ENCODE measurements at regions not wholly inside any gene's neighbourhood (a gene's known extent, or its start where the extent isn't known, plus 50 kb on each side); places are given as distances from the start of the nearest gene placed in this dataset.

DNA sequence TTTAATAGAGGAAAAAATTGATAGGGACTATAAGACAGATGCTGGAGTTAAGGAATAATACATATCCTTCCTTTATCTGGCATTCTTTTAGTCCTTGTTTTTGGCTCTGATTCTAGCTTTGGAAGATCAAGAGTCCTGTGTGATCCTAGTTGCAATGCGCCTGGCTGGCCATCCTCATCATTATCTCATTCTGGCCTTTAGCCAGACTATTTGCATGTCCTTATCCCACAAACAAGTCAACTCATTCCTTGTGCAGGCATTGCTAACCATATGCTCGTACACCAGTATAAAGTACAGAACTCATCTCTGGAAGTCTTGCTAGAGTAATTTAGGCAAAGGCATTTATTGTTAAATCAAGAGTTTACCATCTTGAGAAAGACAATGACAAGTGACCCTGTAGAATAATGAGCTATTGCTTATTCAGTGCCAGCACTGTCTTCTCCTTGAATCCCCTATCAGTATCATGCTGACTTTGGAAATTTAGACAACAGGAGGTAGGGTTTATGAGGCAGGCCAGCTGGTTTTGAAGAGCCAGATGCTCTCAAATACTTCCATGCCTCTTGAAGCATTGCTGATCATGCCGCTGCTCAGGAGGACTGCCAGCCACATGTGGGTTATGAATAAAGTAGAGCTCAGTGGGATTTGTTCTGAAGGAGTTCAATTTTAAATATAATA is 1730.3 kb upstream of the TENM3 start:
- Histone ChIP-seq H3K4me3 (ENCODE audit: extremely low read depth, insufficient read depth, low read length, poor library complexity, severe bottlenecking) (no peak overlapping the region), H3K9me3 (ENCODE audit: control insufficient read depth, low read length) (no peaks in the 10 kb centered on the region), H3K36me3 (ENCODE audit: control insufficient read depth, insufficient read depth, low read length) (no peaks in the 10 kb centered on the region), H3K27ac (ENCODE audit: low read depth, low read length, severe bottlenecking) (no peak overlapping the region), H3K4me1 (ENCODE audit: control insufficient read depth, insufficient read depth, low read length, poor library complexity, severe bottlenecking) (no peaks in the 10 kb centered on the region)
- WGBS, 2 experiments (ENCODE audit: insufficient coverage in 2 of 2), result 83 to 100% methylated on average over 1 of the region's 3 CpGs

DNA sequence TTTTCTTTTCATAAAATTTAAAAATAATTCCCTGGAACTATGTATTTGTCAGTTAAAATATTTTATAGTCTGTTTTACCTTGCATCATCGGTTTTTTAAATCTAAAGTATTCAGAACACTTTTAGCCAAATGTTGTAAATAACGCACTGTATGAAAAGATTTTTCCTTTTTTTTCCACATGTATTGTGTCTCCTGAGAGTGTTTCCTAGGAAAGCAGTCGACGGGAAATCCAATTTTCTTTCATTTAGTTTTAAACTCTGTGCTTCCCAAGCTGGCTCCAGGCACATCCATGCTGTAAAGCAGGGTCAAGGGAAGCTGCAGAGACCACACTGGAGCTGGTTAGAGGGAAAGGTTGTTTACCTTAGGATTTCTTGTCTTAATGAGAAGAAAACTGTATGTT is 1724.3 kb upstream of the TENM3 start:
- H3K4me1 ChIP-seq (ENCODE audit: control insufficient read depth, insufficient read depth, low read length, poor library complexity, severe bottlenecking), result no peaks in the 10 kb centered on the region
- H3K27ac ChIP-seq (ENCODE audit: low read depth, low read length, severe bottlenecking), result no peak overlapping the region
- H3K4me3 ChIP-seq (ENCODE audit: extremely low read depth, insufficient read depth, low read length, poor library complexity, severe bottlenecking), result no peak overlapping the region
- 90 to 100% methylated on average over 1 to 2 of the region's 4 CpGs for WGBS, 2 experiments (ENCODE audit: insufficient coverage in 2 of 2)
- H3K36me3 ChIP-seq (ENCODE audit: control insufficient read depth, insufficient read depth, low read length), result no peaks in the 10 kb centered on the region
- H3K9me3 ChIP-seq (ENCODE audit: control insufficient read depth, low read length), result no peaks in the 10 kb centered on the region

DNA sequence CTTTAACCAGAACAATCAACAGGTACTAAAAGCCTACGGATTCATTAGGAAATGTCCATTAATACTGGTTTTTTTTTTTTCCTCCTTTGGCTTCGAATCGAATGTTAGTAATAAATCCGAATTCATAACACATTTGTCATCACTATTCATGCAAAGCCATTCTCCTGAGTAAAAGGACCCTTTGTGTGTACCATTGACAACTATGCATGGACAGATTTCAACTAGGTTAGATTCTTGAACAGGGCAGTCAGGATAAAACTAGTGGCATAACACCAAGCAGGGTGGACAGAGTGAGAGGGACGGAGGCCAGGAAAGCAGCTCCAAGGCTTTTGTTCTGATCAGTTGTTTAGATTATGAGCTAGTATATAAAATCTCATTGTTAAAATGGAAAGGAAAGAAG is 1722.0 kb upstream of the TENM3 start:
- Histone ChIP-seq H3K27ac (ENCODE audit: low read depth, low read length, severe bottlenecking) (no peak overlapping the region), H3K4me1 (ENCODE audit: control insufficient read depth, insufficient read depth, low read length, poor library complexity, severe bottlenecking) (no peaks in the 10 kb centered on the region), H3K9me3 (ENCODE audit: control insufficient read depth, low read length) (no peaks in the 10 kb centered on the region), H3K4me3 (ENCODE audit: extremely low read depth, insufficient read depth, low read length, poor library complexity, severe bottlenecking) (no peak overlapping the region), H3K36me3 (ENCODE audit: control insufficient read depth, insufficient read depth, low read length) (no peaks in the 10 kb centered on the region)
- WGBS, 2 experiments (ENCODE audit: insufficient coverage in 2 of 2), result 73 to 100% methylated on average over 4 to 5 of the region's 5 CpGs

DNA sequence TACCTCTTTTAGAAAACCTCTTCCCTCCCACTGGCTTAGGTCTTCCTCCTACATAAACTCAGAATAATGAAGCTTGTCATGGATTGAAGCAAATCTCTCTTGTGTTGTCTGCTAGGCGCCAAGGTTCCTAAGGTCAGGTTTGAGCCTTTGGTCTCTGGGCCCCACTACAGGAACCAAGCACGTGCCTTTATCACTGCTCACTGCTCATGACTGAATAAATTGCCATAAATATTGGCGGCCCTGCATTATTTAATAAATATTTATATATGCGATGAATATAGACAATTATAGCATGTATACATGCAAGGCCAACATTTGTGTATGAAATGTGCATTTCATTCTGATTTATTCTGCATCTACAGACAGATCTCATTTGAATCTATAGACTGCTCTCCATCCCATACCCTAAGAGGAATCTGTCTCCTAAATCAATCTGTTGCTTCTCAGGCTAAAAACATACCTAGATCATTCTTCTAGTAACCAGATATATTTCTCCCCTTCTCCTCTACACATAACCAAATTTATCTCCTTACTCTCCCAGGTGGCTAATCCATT is 1717.6 kb upstream of the TENM3 start:
- no peak overlapping the region for H3K4me3 ChIP-seq (ENCODE audit: extremely low read depth, insufficient read depth, low read length, poor library complexity, severe bottlenecking)
- H3K4me1 ChIP-seq (ENCODE audit: control insufficient read depth, insufficient read depth, low read length, poor library complexity, severe bottlenecking), result no peaks in the 10 kb centered on the region
- WGBS, 2 experiments (ENCODE audit: insufficient coverage in 2 of 2), result 100% methylated on average over 1 of the region's 4 CpGs; no CpG with 5 or more reads in 1 of the 2 experiments

DNA sequence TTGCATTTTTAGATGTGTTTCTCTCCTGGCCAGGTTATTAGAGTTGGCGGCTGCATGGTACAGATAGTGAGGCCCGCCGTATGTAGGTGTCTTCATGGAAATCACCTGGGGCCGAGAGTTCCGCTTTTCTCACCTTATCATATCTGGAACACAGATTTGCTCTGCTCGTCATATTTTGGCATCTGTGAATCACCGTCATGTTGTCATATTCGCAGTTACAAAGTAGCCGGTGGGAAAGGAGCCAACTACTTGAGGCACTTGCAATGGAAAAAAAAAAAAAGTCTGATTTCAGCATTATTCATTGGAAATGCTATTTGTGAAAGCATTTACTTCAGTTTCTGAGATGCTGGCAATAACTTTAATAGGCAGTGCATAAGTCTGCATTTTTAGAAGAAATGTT is 1715.2 kb upstream of the TENM3 start:
- no peak overlapping the region for H3K27ac ChIP-seq (ENCODE audit: low read depth, low read length, severe bottlenecking)
- no peaks in the 10 kb centered on the region for H3K4me1 ChIP-seq (ENCODE audit: control insufficient read depth, insufficient read depth, low read length, poor library complexity, severe bottlenecking)

More for the DNA sequence above, 1717.6 kb upstream of the TENM3 start:
- H3K27ac ChIP-seq (ENCODE audit: low read depth, low read length, severe bottlenecking), result no peak overlapping the region
- no peaks in the 10 kb centered on the region for H3K36me3 ChIP-seq (ENCODE audit: control insufficient read depth, insufficient read depth, low read length)
- no peaks in the 10 kb centered on the region for H3K9me3 ChIP-seq (ENCODE audit: control insufficient read depth, low read length)

DNA sequence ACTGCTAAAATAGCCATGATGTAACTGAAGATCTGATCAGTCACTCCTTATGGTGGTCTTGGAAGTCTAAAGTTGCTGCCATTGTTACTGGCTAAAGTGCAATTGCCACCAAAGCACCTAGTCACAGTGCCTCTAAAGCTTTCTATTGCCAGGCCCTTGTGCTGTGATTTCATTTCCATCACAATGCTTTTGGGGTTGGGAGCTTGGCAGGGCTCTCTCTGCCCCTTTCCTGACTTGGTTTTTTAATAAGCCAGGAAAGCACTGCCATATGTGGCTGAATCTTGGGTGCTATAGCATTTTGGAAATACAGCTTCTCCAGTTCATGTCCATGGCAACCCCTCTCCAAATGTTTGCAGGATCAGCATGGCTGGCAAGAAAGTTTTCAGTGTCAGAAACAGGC is 1712.4 kb upstream of the TENM3 start:
- no peaks in the 10 kb centered on the region for H3K36me3 ChIP-seq (ENCODE audit: control insufficient read depth, insufficient read depth, low read length)
- no peak overlapping the region for H3K4me3 ChIP-seq (ENCODE audit: extremely low read depth, insufficient read depth, low read length, poor library complexity, severe bottlenecking)
- H3K9me3 ChIP-seq (ENCODE audit: control insufficient read depth, low read length), result no peaks in the 10 kb centered on the region
- H3K27ac ChIP-seq (ENCODE audit: low read depth, low read length, severe bottlenecking), result no peak overlapping the region
- H3K4me1 ChIP-seq (ENCODE audit: control insufficient read depth, insufficient read depth, low read length, poor library complexity, severe bottlenecking), result no peaks in the 10 kb centered on the region

More for the DNA sequence above, 1715.2 kb upstream of the TENM3 start:
- H3K4me3 ChIP-seq (ENCODE audit: extremely low read depth, insufficient read depth, low read length, poor library complexity, severe bottlenecking), result no peak overlapping the region
- H3K9me3 ChIP-seq (ENCODE audit: control insufficient read depth, low read length), result no peaks in the 10 kb centered on the region
- no peaks in the 10 kb centered on the region for H3K36me3 ChIP-seq (ENCODE audit: control insufficient read depth, insufficient read depth, low read length)
- WGBS, 2 experiments (ENCODE audit: insufficient coverage in 2 of 2), result 94 to 100% methylated on average over 8 to 9 of the region's 9 CpGs

DNA sequence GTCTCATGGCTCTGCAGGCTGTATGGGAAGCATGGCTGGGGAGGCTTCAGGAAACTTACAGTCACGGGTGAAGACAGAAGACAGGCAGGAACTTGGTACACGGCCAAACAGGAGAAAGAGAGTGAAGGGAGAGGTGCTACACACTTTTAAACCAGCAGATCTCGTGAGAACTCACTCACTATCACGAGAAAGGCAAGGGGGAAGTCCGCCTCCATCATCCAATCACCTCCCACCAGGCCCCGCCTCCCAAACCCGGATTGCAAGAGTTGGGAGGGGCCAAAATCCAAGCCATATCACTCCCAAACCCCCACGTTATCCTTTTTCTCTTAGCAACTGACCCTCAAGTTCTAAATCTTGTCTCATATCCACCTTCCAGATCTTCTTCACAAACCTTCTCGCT is 1710.5 kb upstream of the TENM3 start:
- Histone ChIP-seq H3K4me3 (ENCODE audit: extremely low read depth, insufficient read depth, low read length, poor library complexity, severe bottlenecking) (no peak overlapping the region), H3K36me3 (ENCODE audit: control insufficient read depth, insufficient read depth, low read length) (no peaks in the 10 kb centered on the region)
- 93 to 97% methylated on average over 3 to 6 of the region's 9 CpGs for WGBS, 2 experiments (ENCODE audit: insufficient coverage in 2 of 2)

DNA sequence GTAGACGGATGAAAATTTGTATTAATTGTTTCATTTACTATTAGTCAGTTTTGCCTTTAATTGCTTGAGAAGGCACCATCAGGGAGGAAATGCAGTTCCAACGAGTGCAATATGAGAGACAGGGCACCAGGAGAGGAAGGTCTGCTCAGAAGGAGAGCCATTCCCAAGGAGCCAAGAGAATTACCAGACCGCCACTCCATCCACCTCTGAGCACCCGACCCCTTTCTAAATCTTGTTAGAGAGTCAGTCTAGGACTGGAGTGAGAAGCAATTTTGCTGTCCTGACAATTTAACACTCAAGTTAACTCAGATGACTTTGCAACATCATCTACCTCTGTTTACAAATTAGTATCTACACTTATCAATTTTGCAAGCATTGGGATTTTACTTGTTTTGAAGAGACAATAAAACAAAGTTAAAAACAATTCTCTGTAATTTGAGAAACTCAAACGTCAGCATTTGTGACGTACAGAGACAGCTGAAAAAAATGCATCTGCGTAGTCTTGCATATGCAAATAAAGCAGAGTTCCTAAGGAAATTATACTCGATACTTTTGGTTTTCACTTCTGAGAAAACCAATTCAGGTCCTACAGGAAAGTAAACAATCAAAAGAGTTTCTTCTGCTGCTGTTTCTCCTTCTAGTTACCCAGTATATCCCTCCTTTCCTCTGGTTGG is 1704.7 kb upstream of the TENM3 start:
- H3K9me3 ChIP-seq (ENCODE audit: control insufficient read depth, low read length), result no peaks in the 10 kb centered on the region
- WGBS, 2 experiments (ENCODE audit: insufficient coverage in 2 of 2), result 61 to 79% methylated on average over 4 to 5 of the region's 8 CpGs
- H3K4me1 ChIP-seq (ENCODE audit: control insufficient read depth, insufficient read depth, low read length, poor library complexity, severe bottlenecking), result no peaks in the 10 kb centered on the region
- H3K36me3 ChIP-seq (ENCODE audit: control insufficient read depth, insufficient read depth, low read length), result no peaks in the 10 kb centered on the region
- H3K27ac ChIP-seq (ENCODE audit: low read depth, low read length, severe bottlenecking), result no peak overlapping the region
- H3K4me3 ChIP-seq (ENCODE audit: extremely low read depth, insufficient read depth, low read length, poor library complexity, severe bottlenecking), result no peak overlapping the region

More for the DNA sequence above, 1710.5 kb upstream of the TENM3 start:
- Histone ChIP-seq H3K27ac (ENCODE audit: low read depth, low read length, severe bottlenecking) (no peak overlapping the region), H3K9me3 (ENCODE audit: control insufficient read depth, low read length) (no peaks in the 10 kb centered on the region), H3K4me1 (ENCODE audit: control insufficient read depth, insufficient read depth, low read length, poor library complexity, severe bottlenecking) (no peaks in the 10 kb centered on the region)

DNA sequence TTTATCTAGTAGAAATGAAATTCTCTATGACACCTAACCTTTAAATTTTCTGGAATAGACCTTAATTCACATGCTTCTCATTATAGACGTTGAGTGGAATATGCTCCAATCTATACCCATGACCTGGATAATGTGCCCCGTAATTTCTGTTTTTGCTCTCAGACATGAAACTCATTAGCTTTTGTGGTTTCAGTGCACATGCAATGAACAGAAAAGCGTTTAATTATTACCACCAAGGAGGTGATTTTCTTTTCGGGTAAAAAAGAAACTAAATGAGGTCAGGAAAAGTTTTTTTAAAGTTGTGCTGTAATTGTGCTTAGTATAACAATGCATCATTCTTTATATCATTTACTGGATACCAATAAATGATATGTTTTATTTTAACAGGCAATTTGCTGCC is 1703.9 kb upstream of the TENM3 start:
- WGBS, 2 experiments (ENCODE audit: insufficient coverage in 2 of 2), result 100% methylated on average over 2 of the region's 4 CpGs; no CpG with 5 or more reads in 1 of the 2 experiments
- Histone ChIP-seq H3K4me1 (ENCODE audit: control insufficient read depth, insufficient read depth, low read length, poor library complexity, severe bottlenecking) (no peaks in the 10 kb centered on the region), H3K4me3 (ENCODE audit: extremely low read depth, insufficient read depth, low read length, poor library complexity, severe bottlenecking) (no peak overlapping the region), H3K36me3 (ENCODE audit: control insufficient read depth, insufficient read depth, low read length) (no peaks in the 10 kb centered on the region), H3K27ac (ENCODE audit: low read depth, low read length, severe bottlenecking) (no peak overlapping the region), H3K9me3 (ENCODE audit: control insufficient read depth, low read length) (no peaks in the 10 kb centered on the region)

DNA sequence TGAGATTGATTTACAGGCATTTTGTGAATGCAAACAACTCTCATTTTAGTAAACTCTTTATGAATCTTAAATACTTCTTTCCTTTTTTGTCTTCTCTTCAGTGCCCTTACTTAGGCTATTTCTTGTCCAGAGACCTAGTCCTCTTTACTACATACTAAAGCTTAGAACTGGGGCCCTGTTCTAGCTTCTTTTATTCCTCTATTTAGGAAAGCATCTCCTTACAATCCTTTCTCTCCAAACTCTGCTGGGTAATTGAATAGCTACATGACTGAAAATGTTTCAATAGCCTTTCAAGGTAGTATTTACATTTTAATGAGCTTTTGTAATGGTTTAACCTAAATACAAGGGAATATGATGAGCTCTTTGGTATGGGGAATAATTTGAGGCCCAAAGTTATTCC is 1701.5 kb upstream of the TENM3 start:
- H3K27ac ChIP-seq (ENCODE audit: low read depth, low read length, severe bottlenecking), result no peak overlapping the region

DNA sequence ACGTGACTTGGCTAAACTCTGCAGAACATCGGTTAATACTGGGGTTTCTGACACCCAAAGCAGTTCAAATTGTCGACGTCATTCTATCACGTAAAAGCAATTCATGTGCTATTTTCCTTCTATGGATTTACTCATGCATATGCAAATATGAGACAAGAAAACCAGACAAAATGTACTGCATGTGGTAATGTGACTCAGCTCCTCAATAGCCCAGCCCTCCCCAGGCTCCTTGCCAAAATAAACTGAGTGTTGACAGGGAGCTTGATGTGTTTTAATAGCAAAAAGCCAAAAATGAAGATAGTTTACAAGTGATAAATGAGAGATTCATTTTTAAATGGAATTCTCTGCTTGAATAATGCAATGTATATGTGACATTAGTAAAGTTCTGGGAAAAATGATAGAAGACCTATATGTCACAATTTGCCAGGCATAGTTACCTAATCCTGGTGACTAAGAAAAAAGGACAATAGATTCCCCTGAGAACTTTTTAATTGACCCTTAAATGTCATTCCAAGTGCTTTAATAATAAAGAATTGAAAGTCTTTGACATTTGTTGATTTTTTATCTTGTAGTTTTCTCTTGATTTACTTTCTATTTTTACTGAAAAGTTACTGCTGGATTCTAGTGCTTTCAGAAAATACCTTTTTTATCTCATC is 1700.6 kb upstream of the TENM3 start:
- no peaks in the 10 kb centered on the region for H3K4me1 ChIP-seq (ENCODE audit: control insufficient read depth, insufficient read depth, low read length, poor library complexity, severe bottlenecking)
- H3K4me3 ChIP-seq (ENCODE audit: extremely low read depth, insufficient read depth, low read length, poor library complexity, severe bottlenecking), result no peak overlapping the region
- no peak overlapping the region for H3K27ac ChIP-seq (ENCODE audit: low read depth, low read length, severe bottlenecking)
- no peaks in the 10 kb centered on the region for H3K9me3 ChIP-seq (ENCODE audit: control insufficient read depth, low read length)
- H3K36me3 ChIP-seq (ENCODE audit: control insufficient read depth, insufficient read depth, low read length), result no peaks in the 10 kb centered on the region
- WGBS, 2 experiments (ENCODE audit: insufficient coverage in 2 of 2), result 43 to 59% methylated on average over 5 of the region's 5 CpGs

More for the DNA sequence above, 1701.5 kb upstream of the TENM3 start:
- Histone ChIP-seq H3K36me3 (ENCODE audit: control insufficient read depth, insufficient read depth, low read length) (no peaks in the 10 kb centered on the region), H3K9me3 (ENCODE audit: control insufficient read depth, low read length) (no peaks in the 10 kb centered on the region), H3K4me3 (ENCODE audit: extremely low read depth, insufficient read depth, low read length, poor library complexity, severe bottlenecking) (no peak overlapping the region), H3K4me1 (ENCODE audit: control insufficient read depth, insufficient read depth, low read length, poor library complexity, severe bottlenecking) (no peaks in the 10 kb centered on the region)

Measured in mesodermal cell (in vitro differentiated cells).